Posterior vena cava (tissue), 2 donors: ENCODE measurements at regions not wholly inside any gene's neighbourhood (a gene's known extent, or its start where the extent isn't known, plus 50 kb on each side); places are given as distances from the start of the nearest gene placed in this dataset.

Experiments
- DNase-seq: peaks from one replicate; pipeline ENCODE4 v3.0.0-alpha.2; 2020; ENCODE audit warnings: low spot score
- intact Hi-C, 2 donors: fragments of 100-400 bp; cut with DNase I; formaldehyde crosslinking; loops; one replicate each; pipeline versions ENCODE4 v1.14.1 to v1.14.2; 2022 to 2023
- donor health status: DM: yes; HTN: yes; CAD: no.
- donor health status: DM: yes; HTN: yes; CAD: no.

- intact Hi-C loops, result no loop called here
- no peak for DNase-seq
These were observed 437.8 kb upstream of the CADM1 start for GRCh38 chr11:115942011-115942410.

- intact Hi-C loops, result no loop called here
- DNase-seq, result no peak
These were observed 437.3 kb upstream of the CADM1 start for GRCh38 chr11:115941481-115941993.

DNA sequence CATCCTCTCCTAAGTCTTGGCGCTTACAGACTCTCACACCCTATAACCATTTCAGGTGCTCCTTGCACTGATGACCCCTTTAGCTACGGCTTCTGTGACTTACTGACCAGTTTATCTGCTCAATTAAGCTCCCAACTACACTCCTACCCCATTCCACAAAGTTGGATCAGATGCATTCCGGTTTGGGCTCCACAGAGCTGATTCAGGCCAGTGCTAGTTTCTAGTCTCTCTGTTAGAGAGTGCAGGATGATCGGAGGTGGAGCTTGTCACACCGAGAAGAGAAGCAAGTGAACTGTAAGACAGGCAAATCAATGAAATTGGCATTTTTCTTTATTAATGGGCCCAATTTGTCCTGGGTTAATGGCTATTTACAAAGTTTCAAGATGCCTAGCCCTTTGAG, 436.8 kb upstream of the CADM1 start:
- no peak for DNase-seq
- intact Hi-C loops, result no loop called here

DNA sequence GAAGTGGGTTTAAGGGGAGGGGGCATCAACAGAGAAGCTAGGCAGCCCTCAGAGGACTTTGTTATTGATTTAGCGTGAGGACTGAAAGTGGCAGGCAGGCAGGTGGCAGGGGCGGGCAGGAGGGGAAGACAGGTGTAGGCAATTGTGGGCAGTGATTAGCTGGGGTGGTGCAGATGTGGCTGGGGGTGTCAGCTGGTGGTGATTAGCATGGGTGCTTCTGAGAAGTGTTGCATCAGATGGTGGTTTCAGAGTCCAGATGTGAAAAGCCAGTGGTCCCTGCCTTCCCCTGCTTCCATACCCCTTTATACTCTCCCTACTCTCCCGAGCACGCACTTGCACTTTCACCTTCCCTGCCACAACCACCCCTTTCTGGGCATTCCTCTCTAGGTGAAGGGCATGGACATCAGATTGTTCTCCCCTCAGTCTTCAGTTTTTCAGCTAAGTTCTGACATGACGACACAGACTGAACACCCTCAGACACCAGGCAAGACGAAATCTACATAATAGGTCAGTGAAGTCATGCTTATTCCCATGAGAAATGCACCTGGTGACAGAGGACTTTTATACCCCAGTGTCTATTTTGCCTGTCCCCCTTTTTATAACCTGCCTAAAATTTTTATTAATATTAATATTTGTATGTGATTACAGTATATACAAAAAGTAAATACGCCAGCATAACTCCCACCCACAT, 435.7 kb upstream of the CADM1 start:
- DNase-seq, result no peak
- intact Hi-C loops, result no loop called here

DNA sequence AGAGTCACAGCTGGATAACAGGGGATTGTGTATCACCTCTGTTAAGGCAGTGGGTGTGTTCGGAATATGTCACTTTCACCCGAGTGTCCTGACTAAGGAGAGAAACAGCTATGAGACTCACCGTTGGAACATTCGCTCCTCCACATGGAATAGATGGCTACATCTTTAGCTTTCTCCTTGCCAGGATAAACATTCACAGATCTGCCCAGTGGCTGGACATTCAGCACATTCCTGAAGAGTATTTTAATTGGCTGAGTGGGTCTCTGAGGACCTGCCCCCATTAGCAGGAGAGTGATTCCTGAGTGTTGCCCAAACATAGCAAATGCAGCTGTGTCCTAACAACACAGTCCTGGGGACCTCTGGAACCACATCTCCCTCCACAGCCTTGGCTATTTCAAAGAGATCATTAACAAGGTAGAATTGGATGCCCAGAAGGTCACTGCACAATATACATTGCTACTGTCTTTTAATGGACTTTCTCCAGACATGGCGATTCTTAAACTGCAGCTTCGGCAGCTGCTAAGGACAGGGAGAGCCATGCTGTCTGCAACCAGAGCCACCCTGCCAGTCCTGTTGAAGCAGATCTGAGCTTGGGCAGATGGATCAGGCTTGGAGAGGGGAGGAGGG, 435.0 kb upstream of the CADM1 start:
- DNase-seq, result no peak
- intact Hi-C loops, result no loop called here

DNA sequence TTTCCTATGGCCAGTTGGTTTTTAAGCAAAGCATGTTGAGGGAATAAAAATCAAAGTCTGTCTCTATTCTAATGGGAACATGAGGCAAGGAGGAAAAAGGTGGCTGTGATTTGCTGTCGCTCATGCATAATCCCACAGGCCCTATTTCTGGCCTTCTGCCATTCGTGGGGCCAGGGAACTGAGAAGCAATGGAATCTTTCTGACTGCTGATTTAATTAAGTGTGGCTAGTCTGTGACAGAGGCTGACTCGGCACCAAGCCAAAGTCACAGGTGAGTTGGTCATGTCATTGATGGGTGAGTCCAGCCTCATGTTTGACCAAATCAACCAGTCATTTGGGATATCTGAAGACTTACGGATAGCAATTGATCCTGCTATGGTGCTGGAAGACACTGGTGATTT, 429.3 kb upstream of the CADM1 start:
- intact Hi-C loops, result no loop called here
- DNase-seq, result no peak

DNA sequence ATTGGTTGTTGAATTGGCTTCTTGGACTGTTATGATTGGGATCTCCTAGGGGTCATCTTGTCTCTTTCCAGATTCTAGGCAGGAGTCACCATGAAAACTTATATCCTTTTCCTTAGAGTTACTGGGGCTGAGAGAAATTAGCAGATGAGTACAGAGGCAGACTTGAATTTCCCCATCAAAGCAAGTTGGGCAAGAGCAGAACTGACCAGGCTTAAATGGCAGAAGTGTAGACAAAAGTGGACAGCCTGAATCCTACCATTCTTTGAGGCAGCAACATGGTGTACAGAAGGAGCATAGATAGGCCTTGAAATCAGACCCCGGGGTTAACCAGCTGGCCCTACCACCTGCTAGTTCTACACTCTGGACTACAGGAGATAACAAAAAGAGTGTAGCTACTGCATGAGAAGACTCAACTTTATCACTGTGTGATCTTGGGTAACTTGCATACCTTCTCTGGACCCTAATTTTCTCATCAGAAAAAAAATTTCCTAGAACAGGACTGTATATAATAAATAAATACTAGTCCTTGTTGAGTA, 427.4 kb upstream of the CADM1 start:
- intact Hi-C loops, result no loop called here

DNA sequence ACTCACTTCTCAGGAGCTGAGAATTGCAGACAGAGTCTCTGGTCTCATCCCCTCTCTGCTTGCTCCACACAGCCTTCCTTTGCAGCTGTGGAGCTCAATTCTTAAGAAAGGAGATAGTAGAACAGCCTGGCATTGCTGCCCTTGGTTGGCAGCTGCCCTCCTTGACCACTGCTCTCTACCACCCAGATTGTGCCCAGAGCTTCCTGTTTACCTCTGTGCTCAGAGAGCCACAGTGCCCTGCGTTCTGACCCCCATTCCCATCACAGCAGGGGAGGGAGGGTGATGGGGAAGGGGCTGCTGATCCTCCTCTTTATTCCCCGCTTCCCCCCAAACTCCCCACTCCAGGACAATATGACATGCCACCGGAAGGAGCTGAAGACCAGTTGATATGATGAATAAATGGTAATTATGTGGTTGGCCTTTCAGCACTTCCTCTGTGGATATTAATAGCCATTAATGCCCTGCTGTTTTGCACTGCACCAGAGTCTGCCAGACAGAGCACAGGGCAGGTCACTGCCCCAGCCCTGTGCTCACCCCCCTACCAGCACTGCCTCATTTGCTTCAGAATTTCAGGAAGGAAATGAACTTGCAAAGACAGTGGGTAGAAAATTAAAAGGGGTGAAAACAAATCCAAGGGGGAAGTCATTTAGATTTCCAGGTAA, 426.8 kb upstream of the CADM1 start:
- intact Hi-C loops, result no loop called here
- DNase-seq, result no peak

More for the DNA sequence above, 427.4 kb upstream of the CADM1 start:
- DNase-seq, result no peak

DNA sequence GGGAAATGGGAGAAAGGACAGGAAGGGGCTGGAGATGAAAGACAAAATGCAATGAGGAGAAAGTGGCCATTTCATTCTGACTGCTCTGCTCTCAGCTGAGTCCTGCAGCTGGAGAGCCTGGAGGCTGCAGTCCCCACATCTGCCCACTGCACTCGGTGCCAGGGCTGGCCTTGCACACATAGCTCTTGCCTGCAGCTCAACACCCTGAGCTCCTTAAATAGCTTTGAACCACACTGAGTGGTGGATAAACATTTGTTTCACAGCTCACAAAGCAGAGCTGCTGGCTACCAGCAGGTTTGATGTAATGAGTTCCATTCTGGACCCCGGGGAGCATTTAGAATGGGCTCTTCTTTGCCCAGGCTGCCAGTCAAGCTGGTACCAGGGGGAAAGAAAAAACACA, 426.1 kb upstream of the CADM1 start:
- intact Hi-C loops, result no loop called here
- DNase-seq, result no peak

DNA sequence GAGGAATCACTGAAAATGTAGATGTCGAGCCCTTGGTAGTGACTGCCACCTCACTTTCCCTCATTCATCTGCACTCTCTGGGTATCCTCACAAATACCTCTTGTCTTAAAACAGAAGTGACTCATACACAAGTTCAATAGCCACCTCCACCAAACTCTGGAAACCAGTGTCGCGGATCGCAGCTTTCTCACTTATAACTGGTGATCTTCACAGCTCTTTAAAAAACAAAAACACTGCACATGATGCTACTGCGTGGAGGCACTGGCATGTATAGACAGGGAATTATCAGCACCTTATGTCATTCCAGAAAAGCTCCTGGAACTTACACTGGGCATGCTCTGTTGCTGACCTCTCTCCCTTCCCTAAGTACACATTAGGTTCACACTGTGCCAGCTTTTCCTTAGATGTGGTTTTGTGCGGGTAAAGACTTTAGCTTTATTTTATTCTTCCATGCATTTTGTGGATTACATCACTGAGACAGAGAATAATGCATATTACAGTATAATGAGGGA, 425.5 kb upstream of the CADM1 start:
- DNase-seq, result no peak
- intact Hi-C loops, result no loop called here

- intact Hi-C loops, result no loop called here
- DNase-seq, result no peak
These were observed 424.6 kb upstream of the CADM1 start for GRCh38 chr11:115928811-115929210.

- DNase-seq, result no peak
- intact Hi-C loops, result no loop called here
These were observed 423.7 kb upstream of the CADM1 start for GRCh38 chr11:115927823-115928329.

- DNase-seq, result no peak
- intact Hi-C loops, result no loop called here
These were observed 422.4 kb upstream of the CADM1 start for GRCh38 chr11:115926601-115927000.

- intact Hi-C loops, result no loop called here
- no peak for DNase-seq
These were observed 421.9 kb upstream of the CADM1 start for GRCh38 chr11:115926138-115926537.

GRCh38 chr11:115925568-115926090, 421.4 kb upstream of the CADM1 start:
- intact Hi-C loops, result no loop called here
- no peak for DNase-seq

GRCh38 chr11:115924744-115925567, 420.7 kb upstream of the CADM1 start:
- intact Hi-C loops, result no loop called here
- no peak for DNase-seq

DNA sequence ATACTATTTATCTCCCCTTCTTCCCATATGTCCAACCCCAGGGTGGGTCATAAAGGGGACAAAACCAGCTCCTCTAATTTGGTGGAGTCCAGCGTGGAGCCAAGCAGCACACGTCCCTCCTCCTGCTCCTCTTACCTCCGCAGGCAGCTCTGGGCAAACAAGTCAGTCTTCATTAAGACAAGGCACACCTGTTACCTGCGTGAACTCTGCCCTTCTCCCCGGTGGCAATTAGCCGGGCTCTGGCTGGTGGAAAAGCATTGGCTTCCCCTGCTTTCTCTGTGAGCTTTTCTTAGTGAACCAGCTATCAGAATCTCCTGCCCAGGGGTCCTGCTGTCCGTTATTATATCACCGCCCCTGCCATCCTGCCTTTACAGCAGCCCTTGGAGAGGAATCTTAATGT, 418.7 kb upstream of the CADM1 start:
- no peak for DNase-seq
- intact Hi-C loops, result no loop called here

- no peak for DNase-seq
- intact Hi-C loops, result no loop called here
These were observed 417.8 kb upstream of the CADM1 start for GRCh38 chr11:115921986-115922385.

GRCh38 chr11:115921540-115921939, 417.3 kb upstream of the CADM1 start:
- DNase-seq, result no peak
- intact Hi-C loops, result no loop called here
